OCI-LY3 (cell line): ENCODE measurements at regions not wholly inside any gene's neighbourhood (a gene's known extent, or its start where the extent isn't known, plus 50 kb on each side); places are given as distances from the start of the nearest gene placed in this dataset.

Experiments
- EZH2phosphoT487 ChIP-seq: fragments of 200-600 bp; shearing (Covaris generic); IDR thresholded peaks from 2 replicates; pipeline ENCODE4 v1.6.1; 2018; ENCODE audit warnings: antibody characterized with exemption, mixed run types, low read depth
- TF ChIP-seq, protein P1 (sequence below): fragments of 200-600, 300-600 bp; sonication (generic); IDR thresholded peaks from 2 replicates; pipeline ENCODE4 v1.5.1; 2014; ENCODE audit warnings: antibody characterized with exemption, low read length, low read depth

DNA sequence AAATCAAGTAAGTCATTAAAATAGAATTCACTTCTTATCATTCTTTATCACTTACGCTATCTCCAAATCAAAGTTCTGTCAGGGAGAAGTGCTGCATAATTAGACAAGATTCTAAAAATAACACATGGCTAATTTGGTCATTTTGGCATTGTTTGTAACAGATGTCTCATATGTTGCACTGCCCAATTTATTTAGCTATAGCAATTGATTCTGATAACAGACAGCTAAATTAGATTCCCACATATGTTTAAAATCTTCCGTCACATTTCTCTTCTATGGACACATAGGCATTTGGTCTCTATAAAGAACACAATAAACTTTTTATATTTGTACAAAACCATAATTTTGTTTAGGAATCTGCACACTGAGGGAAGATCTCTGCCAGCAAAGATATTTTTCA lies 644.5 kb upstream of the VRK2 start:
- TF ChIP-seq, protein P1, sequence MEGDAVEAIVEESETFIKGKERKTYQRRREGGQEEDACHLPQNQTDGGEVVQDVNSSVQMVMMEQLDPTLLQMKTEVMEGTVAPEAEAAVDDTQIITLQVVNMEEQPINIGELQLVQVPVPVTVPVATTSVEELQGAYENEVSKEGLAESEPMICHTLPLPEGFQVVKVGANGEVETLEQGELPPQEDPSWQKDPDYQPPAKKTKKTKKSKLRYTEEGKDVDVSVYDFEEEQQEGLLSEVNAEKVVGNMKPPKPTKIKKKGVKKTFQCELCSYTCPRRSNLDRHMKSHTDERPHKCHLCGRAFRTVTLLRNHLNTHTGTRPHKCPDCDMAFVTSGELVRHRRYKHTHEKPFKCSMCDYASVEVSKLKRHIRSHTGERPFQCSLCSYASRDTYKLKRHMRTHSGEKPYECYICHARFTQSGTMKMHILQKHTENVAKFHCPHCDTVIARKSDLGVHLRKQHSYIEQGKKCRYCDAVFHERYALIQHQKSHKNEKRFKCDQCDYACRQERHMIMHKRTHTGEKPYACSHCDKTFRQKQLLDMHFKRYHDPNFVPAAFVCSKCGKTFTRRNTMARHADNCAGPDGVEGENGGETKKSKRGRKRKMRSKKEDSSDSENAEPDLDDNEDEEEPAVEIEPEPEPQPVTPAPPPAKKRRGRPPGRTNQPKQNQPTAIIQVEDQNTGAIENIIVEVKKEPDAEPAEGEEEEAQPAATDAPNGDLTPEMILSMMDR = no peak
- no peak for TF ChIP-seq EZH2phosphoT487
